ENCODE measurements at regions not wholly inside any gene's neighbourhood (a gene's known extent, or its start where the extent isn't known, plus 50 kb on each side); places are given as distances from the start of the nearest gene placed in this dataset.

GRCh38 chr13:26989957-26990713, 181.5 kb downstream of the USP12 start:
- DNase-seq (ENCODE audit: low spot score) (no peak), FAIRE-seq (no peak)

GRCh38 chr13:26989261-26989956, 182.2 kb downstream of the USP12 start:
- FAIRE-seq: no peak
- DNase-seq (ENCODE audit: low spot score): no peak

DNA sequence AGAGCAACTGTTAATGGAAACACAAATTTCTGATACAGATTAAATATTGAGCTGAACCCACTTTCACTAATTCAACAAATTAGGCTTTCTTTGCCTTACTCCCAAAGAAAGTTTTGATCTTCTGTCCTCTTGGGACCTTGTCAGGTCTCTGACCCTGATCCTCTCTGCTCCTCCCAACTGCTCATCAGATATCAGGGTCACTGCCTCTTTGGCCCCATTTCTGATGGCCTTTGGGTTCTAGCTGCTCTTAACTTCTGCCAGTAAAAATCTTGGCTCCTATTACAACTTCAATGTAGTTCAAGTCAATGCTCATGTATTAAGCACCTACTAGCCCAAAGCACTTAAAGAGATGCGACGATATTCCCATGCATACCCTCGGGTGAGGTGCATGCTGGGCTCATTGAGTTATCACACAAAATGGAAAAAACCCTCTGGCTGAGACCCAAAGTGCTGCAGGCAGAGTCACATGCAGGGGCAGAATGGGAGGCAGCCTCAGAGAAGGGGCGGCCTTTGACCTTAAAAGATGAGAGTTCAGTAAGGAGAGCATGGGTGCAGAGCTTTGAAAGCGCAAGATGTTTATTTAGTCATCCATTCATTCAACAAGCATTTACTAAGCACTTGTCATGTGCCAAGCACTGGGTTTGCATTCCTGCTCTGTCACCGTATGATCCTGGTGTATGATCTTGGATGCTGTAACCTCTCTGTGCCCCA, 183.4 kb downstream of the USP12 start:
- FAIRE-seq: no peak
- DNase-seq (ENCODE audit: low spot score): no peak

- FAIRE-seq (no peak), DNase-seq (ENCODE audit: low spot score) (no peak)
Measured at GRCh38 chr13:26987486-26988013, 184.1 kb downstream of the USP12 start.

- FAIRE-seq: peak; percentile 38
- peak; percentile 68 for DNase-seq (ENCODE audit: low spot score)
Measured at GRCh38 chr13:26985285-26985878, 186.2 kb downstream of the USP12 start.

- no peak for FAIRE-seq
- DNase-seq (ENCODE audit: low spot score): no peak
Measured at GRCh38 chr13:26984337-26984736, 187.3 kb downstream of the USP12 start.

DNA sequence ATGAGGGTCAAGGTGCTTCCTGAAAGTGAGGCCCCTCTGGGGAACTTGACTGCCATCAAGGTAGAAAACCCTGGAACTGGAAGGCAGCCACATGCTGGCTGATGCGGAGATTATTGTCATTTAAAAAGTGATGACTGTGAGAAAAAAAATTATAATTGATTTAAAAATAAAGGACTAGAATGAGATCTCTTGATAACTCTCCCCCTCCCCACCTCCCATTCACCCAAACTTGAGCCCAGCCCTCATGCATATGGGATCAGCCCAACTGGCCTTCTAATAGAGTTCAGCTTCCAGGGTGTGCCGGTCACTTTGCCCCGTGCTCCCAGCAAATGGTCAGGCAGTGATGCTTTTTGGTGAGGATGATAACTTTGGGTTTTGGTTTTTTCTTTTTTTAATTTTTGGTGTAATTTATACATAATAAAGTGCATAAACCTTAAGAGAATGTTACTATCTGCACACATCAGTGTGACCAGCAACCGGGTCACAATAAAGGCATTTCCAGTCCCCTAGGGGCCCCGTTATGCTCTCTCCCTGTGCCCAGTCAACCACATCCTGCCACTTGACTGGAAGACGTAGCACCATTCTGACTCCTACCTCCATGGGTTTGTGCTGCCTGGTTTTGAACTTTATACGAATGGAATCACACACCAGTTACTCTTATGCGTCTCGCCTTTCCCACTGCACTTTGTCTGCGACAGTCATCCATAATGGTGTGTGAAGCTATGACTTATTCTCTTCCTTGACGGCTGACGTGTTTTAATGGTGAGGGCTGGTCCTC, 187.9 kb downstream of the USP12 start:
- peak; percentile 78 for DNase-seq (ENCODE audit: low spot score)
- FAIRE-seq: peak; percentile 61

DNA sequence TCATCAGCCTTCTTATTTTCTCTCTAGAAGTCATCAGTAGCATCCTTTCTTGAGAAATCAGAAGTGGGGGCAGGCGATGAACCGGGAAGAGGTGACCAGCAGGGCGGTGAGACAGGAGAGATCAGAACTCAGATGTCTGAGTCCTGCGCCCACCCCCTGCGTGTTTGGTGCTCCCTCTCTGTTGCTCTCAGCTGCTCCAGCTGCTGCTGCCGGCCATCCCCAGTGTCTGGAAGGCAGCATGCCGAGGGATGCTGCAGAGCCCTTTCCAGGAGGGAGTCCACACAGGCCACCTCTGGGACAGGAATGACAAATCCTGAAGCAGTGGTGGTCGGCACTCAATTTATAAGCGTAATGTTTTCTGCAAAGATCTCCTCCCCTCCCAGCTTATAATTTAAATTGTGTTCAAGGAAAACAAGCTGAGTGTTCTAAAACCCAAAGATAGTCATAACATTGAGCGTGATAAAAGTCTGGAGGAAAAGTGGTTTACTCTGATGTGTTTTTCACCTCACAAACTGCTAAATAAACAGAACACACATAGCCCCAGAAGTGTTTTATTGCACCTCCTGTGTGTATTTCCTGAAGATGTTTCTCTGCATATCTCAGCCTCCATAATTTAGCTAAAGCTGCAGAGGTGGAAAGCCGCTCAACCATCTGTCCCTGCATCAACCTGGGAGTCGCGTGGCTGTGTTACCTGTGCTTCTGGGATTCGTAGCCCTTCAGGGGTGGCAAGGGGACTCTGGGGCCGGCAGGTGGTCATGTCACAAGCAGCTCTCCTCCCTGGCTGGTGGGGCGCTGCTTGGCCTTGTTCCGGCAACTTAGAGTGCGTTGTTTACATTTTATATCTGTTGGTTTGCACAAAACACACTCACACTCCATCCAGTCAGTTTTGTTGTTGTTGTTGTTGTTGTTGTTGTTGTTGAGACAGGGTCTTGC, 191.2 kb downstream of the USP12 start:
- DNase-seq (ENCODE audit: low spot score): no peak
- FAIRE-seq: no peak

DNA sequence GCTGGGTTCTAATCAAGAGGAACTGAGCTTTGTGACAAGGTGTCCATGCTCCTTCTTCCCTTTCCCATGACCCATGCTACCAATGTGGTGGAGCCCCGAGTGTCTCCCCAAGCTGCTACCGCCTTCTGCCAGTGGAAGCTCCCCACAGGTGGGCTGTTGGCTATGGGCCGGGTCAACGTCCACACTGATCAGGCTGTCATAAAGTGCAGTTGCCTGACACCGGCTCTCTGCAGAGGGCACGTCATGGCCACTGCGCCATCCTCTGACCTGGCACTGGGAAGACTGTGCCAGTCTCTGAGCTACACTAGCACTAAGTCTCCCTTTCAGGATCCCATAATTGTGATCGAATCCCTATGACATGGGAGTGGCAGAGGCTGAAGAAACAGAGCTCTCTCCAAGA, 192.3 kb downstream of the USP12 start:
- DNase-seq (ENCODE audit: low spot score): no peak
- FAIRE-seq: no peak

GRCh38 chr13:26978081-26978860, 193.3 kb downstream of the USP12 start:
- FAIRE-seq: no peak

DNA sequence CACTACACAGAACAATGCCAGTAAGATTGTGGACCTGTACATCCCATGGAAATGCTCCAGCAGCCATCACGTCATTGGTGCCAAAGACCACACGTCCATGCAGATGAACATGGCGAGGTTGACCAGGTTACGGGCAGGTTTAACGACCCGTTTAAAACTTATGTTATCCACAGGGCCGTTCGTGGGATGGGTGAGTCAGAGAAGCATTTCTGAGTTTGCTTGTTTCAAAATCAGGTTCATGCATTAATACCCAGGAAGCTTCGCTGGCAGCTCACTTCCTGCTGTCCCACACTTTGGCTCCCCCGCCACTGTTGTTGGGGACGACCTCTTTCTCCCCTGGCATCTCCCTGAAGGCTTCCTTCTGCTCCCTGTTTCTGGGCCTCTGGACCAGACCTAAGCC, 194.1 kb downstream of the USP12 start:
- DNase-seq (ENCODE audit: low spot score) (peak; percentile 93), FAIRE-seq (peak; percentile 92)

More at GRCh38 chr13:26978081-26978860, 193.3 kb downstream of the USP12 start:
- peak; percentile 67 for DNase-seq (ENCODE audit: low spot score)

- FAIRE-seq (no peak), DNase-seq (ENCODE audit: low spot score) (no peak)
Measured at GRCh38 chr13:26976313-26976712, 195.3 kb downstream of the USP12 start.

GRCh38 chr13:26973946-26974345, 197.7 kb downstream of the USP12 start:
- no peak for FAIRE-seq
- DNase-seq (ENCODE audit: low spot score): no peak

- DNase-seq (ENCODE audit: low spot score) (no peak), FAIRE-seq (no peak)
Measured at GRCh38 chr13:26973295-26973694, 198.3 kb downstream of the USP12 start.

GRCh38 chr13:26971990-26972887, 199.4 kb downstream of the USP12 start:
- FAIRE-seq: no peak
- peak; percentile 46 for DNase-seq (ENCODE audit: low spot score)

- FAIRE-seq (peak; percentile 93), DNase-seq (ENCODE audit: low spot score) (peak; percentile 93)
Measured at GRCh38 chr13:26968431-26969341, 202.9 kb downstream of the USP12 start.

Data from RCC 7860 (cell line).